ENCODE measurements at regions not wholly inside any gene's neighbourhood (a gene's known extent, or its start where the extent isn't known, plus 50 kb on each side); places are given as distances from the start of the nearest gene placed in this dataset.

GRCh38 chr10:113313722-113314121 is 239.1 kb upstream of the HABP2 start:
- Histone ChIP-seq H3K36me3 (replicated peaks; ENCODE audit: low read depth, low read length) (no peaks in the 10 kb centered on the region), H4K20me1 (ENCODE audit: insufficient read depth, low read length) (no peaks in the 10 kb centered on the region), H3K79me2 (ENCODE audit: low read length) (no peaks in the 10 kb centered on the region), H3K9me3 (ENCODE audit: insufficient read depth, low read length) (no peaks in the 10 kb centered on the region), H3K4me1 (ENCODE audit: low read length) (no peaks in the 10 kb centered on the region), H2AFZ (ENCODE audit: low read depth, low read length) (no peak overlapping the region), H3K4me3 (ENCODE audit: low read length) (no peak overlapping the region), H3K27ac (ENCODE audit: low read length) (no peak overlapping the region), H3K4me2 (ENCODE audit: low read length) (no peak overlapping the region), H3K9ac (ENCODE audit: low read length) (no peak overlapping the region), H3K27me3 (ENCODE audit: low read depth, low read length) (no peaks in the 10 kb centered on the region)
- TF ChIP-seq CTCF (IDR thresholded peaks at IDR 0.05; ENCODE audit: low read depth, low read length) (no peak), EZH2phosphoT487 (IDR thresholded peaks at IDR 0.05; ENCODE audit: low read depth) (no peak)

- Histone ChIP-seq H3K9ac (ENCODE audit: low read length) (no peak overlapping the region), H4K20me1 (ENCODE audit: insufficient read depth, low read length) (no peaks in the 10 kb centered on the region), H3K27me3 (ENCODE audit: low read depth, low read length) (peaks cover 4% of the 10 kb centered on the region; the same call in 1 of the 2 replicates), H3K4me1 (ENCODE audit: low read length) (peaks cover 2% of the 10 kb centered on the region; the same call in 1 of the 2 replicates), H3K27ac (ENCODE audit: low read length) (no peak overlapping the region), H3K9me3 (ENCODE audit: insufficient read depth, low read length) (no peaks in the 10 kb centered on the region), H3K79me2 (ENCODE audit: low read length) (no peaks in the 10 kb centered on the region), H3K36me3 (replicated peaks; ENCODE audit: low read depth, low read length) (no peaks in the 10 kb centered on the region), H3K4me2 (ENCODE audit: low read length) (no peak overlapping the region), H2AFZ (ENCODE audit: low read depth, low read length) (no peak overlapping the region), H3K4me3 (ENCODE audit: low read length) (no peak overlapping the region)
- no peak for TF ChIP-seq CTCF (IDR thresholded peaks at IDR 0.05; ENCODE audit: low read depth, low read length)
- TF ChIP-seq EZH2phosphoT487 (IDR thresholded peaks at IDR 0.05; ENCODE audit: low read depth), result no peak
These were observed 236.3 kb upstream of the HABP2 start for GRCh38 chr10:113316506-113316905.

- H3K27me3 ChIP-seq (ENCODE audit: low read depth, low read length), result peaks cover 4% of the 10 kb centered on the region; the same call in 1 of the 2 replicates
These were observed 235.4 kb upstream of the HABP2 start for GRCh38 chr10:113317489-113317888.

GRCh38 chr10:113319479-113319878 is 233.4 kb upstream of the HABP2 start:
- H3K27ac ChIP-seq (ENCODE audit: low read length), result no peak overlapping the region
- no peaks in the 10 kb centered on the region for H3K79me2 ChIP-seq (ENCODE audit: low read length)
- peaks cover 2% of the 10 kb centered on the region; the same call in 1 of the 2 replicates for H3K4me1 ChIP-seq (ENCODE audit: low read length)
- H3K36me3 ChIP-seq (replicated peaks; ENCODE audit: low read depth, low read length), result no peaks in the 10 kb centered on the region
- H3K9ac ChIP-seq (ENCODE audit: low read length), result no peak overlapping the region
- H4K20me1 ChIP-seq (ENCODE audit: insufficient read depth, low read length), result no peaks in the 10 kb centered on the region
- no peak overlapping the region for H2AFZ ChIP-seq (ENCODE audit: low read depth, low read length)
- TF ChIP-seq EZH2phosphoT487 (IDR thresholded peaks at IDR 0.05; ENCODE audit: low read depth) (no peak), CTCF (IDR thresholded peaks at IDR 0.05; ENCODE audit: low read depth, low read length) (no peak)
- no peak overlapping the region for H3K4me3 ChIP-seq (ENCODE audit: low read length)
- H3K27me3 ChIP-seq (ENCODE audit: low read depth, low read length), result peaks cover 4% of the 10 kb centered on the region; the same call in 1 of the 2 replicates
- H3K9me3 ChIP-seq (ENCODE audit: insufficient read depth, low read length), result no peaks in the 10 kb centered on the region
- no peak overlapping the region for H3K4me2 ChIP-seq (ENCODE audit: low read length)

More at GRCh38 chr10:113317489-113317888, 235.4 kb upstream of the HABP2 start:
- H4K20me1 ChIP-seq (ENCODE audit: insufficient read depth, low read length), result no peaks in the 10 kb centered on the region
- TF ChIP-seq EZH2phosphoT487 (IDR thresholded peaks at IDR 0.05; ENCODE audit: low read depth), result no peak
- no peak for TF ChIP-seq CTCF (IDR thresholded peaks at IDR 0.05; ENCODE audit: low read depth, low read length)
- no peak overlapping the region for H3K4me3 ChIP-seq (ENCODE audit: low read length)
- no peaks in the 10 kb centered on the region for H3K79me2 ChIP-seq (ENCODE audit: low read length)
- peaks cover 2% of the 10 kb centered on the region; the same call in 1 of the 2 replicates for H3K4me1 ChIP-seq (ENCODE audit: low read length)
- H3K4me2 ChIP-seq (ENCODE audit: low read length), result no peak overlapping the region
- no peaks in the 10 kb centered on the region for H3K36me3 ChIP-seq (replicated peaks; ENCODE audit: low read depth, low read length)
- no peak overlapping the region for H2AFZ ChIP-seq (ENCODE audit: low read depth, low read length)
- H3K9me3 ChIP-seq (ENCODE audit: insufficient read depth, low read length), result no peaks in the 10 kb centered on the region
- no peak overlapping the region for H3K9ac ChIP-seq (ENCODE audit: low read length)
- no peak overlapping the region for H3K27ac ChIP-seq (ENCODE audit: low read length)

Measured in OCI-LY3 (cell line).